OCI-LY7 (cell line): ENCODE measurements at regions not wholly inside any gene's neighbourhood (a gene's known extent, or its start where the extent isn't known, plus 50 kb on each side); places are given as distances from the start of the nearest gene placed in this dataset.

Source experiments
- BruUV-seq: library from RNA; stranded (reverse); fragments of 400-500 nt; replicated peaks from 2 replicates; lab custom pipeline; 2021; lab: Mats Ljungman, UMichigan
- CTCF ChIA-PET: fragments of 300-600 bp; sonication (Branson Sonifier 250); formaldehyde crosslinking; loops from one replicate; lab custom pipeline; 2022; ENCODE audit warnings: antibody characterized with exemption; ENCODE audit not compliant: unreplicated experiment; lab: Charles Lee
- POLR2A ChIA-PET: fragments of 300-600 bp; sonication (Branson Sonifier 250); formaldehyde crosslinking; loops from one replicate; lab custom pipeline; 2022; ENCODE audit warnings: antibody characterized with exemption; lab: Charles Lee
- DNase-seq: peaks from one replicate; pipeline ENCODE4 v3.0.0-alpha.2; 2015; ENCODE audit warnings: low spot score
- H2AFZ ChIP-seq: fragments of 200-600 bp; sonication (generic), shearing (Covaris generic); 2 replicates; pipeline ENCODE4 v1.6.1; 2014; ENCODE audit warnings: mild to moderate bottlenecking, antibody characterized with exemption, low read length, moderate library complexity
- H3K27ac ChIP-seq: fragments of 200-600 bp; sonication (generic); 2 replicates; pipeline ENCODE4 v1.5.1; 2014; ENCODE audit warnings: mixed run types, low read depth, mild to moderate bottlenecking, moderate library complexity, low read length, inconsistent platforms; ENCODE audit not compliant: poor library complexity, severe bottlenecking
- H3K36me3 ChIP-seq: fragments of 200-600 bp; sonication (generic); 2 replicates; pipeline ENCODE4 v1.6.1; 2014; ENCODE audit warnings: mild to moderate bottlenecking, antibody characterized with exemption, low read length, moderate library complexity, mixed read lengths; ENCODE audit not compliant: insufficient read depth
- H3K4me1 ChIP-seq: fragments of 200-600 bp; sonication (generic); 2 replicates; pipeline ENCODE4 v1.5.1; 2014; ENCODE audit warnings: mild to moderate bottlenecking, low read length; ENCODE audit not compliant: insufficient read depth, poor library complexity, severe bottlenecking
- H3K4me2 ChIP-seq: fragments of 200-600 bp; sonication (generic); 2 replicates; pipeline ENCODE4 v1.6.1; 2014; ENCODE audit warnings: mild to moderate bottlenecking, low read length
- H3K4me3 ChIP-seq: fragments of 200-600 bp; sonication (generic); 2 replicates; pipeline ENCODE4 v1.5.1; 2014; ENCODE audit warnings: mild to moderate bottlenecking, low read depth, low read length; ENCODE audit not compliant: poor library complexity, severe bottlenecking
- H3K79me2 ChIP-seq: fragments of 200-600 bp; sonication (generic); 2 replicates; pipeline ENCODE4 v1.6.1; 2016; ENCODE audit warnings: low read depth, mild to moderate bottlenecking, low read length, moderate library complexity, mixed read lengths; ENCODE audit not compliant: insufficient read depth
- H3K9me2 ChIP-seq: fragments of 200-600 bp; sonication (generic); 2 replicates; pipeline ENCODE4 v1.6.1; 2016; ENCODE audit warnings: mild to moderate bottlenecking, low read length, mixed read lengths; ENCODE audit not compliant: insufficient read depth
- H3K9me3 ChIP-seq: fragments of 200-600 bp; sonication (generic); 2 replicates; pipeline ENCODE4 v1.6.1; 2014; ENCODE audit warnings: mild to moderate bottlenecking, mixed run types, low read length, mixed read lengths
- H4K20me1 ChIP-seq: fragments of 200-600 bp; sonication (generic); 2 replicates; pipeline ENCODE4 v1.6.1; 2014; ENCODE audit warnings: mild to moderate bottlenecking, antibody characterized with exemption, low read length, moderate library complexity, mixed read lengths; ENCODE audit not compliant: insufficient read depth
- EZH2phosphoT487 ChIP-seq: fragments of 200-600 bp; sonication (generic); IDR thresholded peaks from 2 replicates; pipeline ENCODE4 v1.6.1; 2018; ENCODE audit warnings: low read depth, borderline replicate concordance, mild to moderate bottlenecking, mixed run types, antibody characterized with exemption, low read length, moderate library complexity, mixed read lengths
- intact Hi-C: fragments of 100-400 bp; cut with micrococcal nuclease; formaldehyde crosslinking; loops from one replicate; pipeline ENCODE4 v1.10.0; 2022; ENCODE audit not compliant: unreplicated experiment
- TF ChIP-seq, protein P1 (sequence below): fragments of 200-600 bp; sonication (generic); conservative IDR thresholded peaks from 2 replicates; pipeline ENCODE4 v1.5.1; 2014; ENCODE audit warnings: mild to moderate bottlenecking, antibody characterized with exemption, low read length, moderate library complexity, mixed read lengths

DNA sequence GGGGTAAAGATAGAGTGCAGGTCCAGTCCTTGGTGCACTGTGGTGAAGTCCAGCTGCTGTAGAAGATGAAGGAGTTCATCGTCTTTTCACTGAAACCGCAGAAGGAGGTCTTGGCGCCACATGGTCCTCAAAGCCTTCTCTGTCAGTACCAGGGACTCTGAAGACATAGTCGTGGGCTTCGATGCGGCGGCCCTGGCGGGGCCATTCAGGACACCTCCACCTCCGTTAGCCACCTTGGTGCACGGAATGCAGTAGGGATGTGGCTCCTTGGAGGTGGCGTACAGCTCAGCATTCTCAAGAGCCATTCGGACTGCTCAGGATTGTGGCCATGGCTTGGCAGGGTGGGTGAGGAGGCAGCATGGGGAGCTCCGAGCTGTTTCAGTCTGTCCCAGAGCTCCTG, 418.8 kb downstream of the SUCLG1 start:
- no peaks in the 10 kb centered on the region for H3K36me3 ChIP-seq
- no peak for TF ChIP-seq EZH2phosphoT487
- TF ChIP-seq, protein P1, sequence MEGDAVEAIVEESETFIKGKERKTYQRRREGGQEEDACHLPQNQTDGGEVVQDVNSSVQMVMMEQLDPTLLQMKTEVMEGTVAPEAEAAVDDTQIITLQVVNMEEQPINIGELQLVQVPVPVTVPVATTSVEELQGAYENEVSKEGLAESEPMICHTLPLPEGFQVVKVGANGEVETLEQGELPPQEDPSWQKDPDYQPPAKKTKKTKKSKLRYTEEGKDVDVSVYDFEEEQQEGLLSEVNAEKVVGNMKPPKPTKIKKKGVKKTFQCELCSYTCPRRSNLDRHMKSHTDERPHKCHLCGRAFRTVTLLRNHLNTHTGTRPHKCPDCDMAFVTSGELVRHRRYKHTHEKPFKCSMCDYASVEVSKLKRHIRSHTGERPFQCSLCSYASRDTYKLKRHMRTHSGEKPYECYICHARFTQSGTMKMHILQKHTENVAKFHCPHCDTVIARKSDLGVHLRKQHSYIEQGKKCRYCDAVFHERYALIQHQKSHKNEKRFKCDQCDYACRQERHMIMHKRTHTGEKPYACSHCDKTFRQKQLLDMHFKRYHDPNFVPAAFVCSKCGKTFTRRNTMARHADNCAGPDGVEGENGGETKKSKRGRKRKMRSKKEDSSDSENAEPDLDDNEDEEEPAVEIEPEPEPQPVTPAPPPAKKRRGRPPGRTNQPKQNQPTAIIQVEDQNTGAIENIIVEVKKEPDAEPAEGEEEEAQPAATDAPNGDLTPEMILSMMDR = no peak
- H3K9me3 ChIP-seq = no peaks in the 10 kb centered on the region
- BruUV-seq = no TSS peak
- no peaks in the 10 kb centered on the region for H3K79me2 ChIP-seq
- POLR2A ChIA-PET = no interaction called here
- H3K4me2 ChIP-seq = no peak overlapping the region
- DNase-seq = no peak
- CTCF ChIA-PET = no interaction called here
- H4K20me1 ChIP-seq = no peaks in the 10 kb centered on the region
- H2AFZ ChIP-seq = no peak overlapping the region
- H3K4me1 ChIP-seq = no peaks in the 10 kb centered on the region
- intact Hi-C loops = no loop called here
- no peak overlapping the region for H3K27ac ChIP-seq
- H3K9me2 ChIP-seq = no peaks in the 10 kb centered on the region
- no peak overlapping the region for H3K4me3 ChIP-seq

DNA sequence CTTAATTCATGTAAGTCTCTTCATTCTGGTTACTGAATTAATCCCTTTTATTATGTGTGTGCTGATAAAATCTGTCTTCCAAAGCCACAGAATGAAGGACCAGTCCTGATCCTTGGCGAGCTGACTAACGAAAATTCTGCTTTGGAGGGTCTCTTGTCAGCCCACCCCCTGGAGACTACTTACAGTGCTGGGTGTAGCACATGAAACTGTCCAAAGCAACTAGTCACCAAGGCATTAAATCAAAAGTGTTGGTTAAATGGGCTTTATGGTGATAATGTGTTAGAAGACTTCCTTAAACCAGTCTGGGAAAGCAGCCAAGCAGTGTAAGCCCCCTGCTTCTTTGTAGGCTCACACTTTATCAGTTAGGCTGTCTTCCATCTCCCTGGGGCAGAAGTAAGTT, 420.2 kb downstream of the SUCLG1 start:
- Histone ChIP-seq H3K79me2 (no peaks in the 10 kb centered on the region), H3K4me1 (no peaks in the 10 kb centered on the region), H3K4me2 (no peak overlapping the region), H3K27ac (no peak overlapping the region), H3K36me3 (no peaks in the 10 kb centered on the region), H4K20me1 (no peaks in the 10 kb centered on the region), H3K9me2 (no peaks in the 10 kb centered on the region), H3K4me3 (no peak overlapping the region), H3K9me3 (no peaks in the 10 kb centered on the region), H2AFZ (no peak overlapping the region)
- DNase-seq = no peak
- no peak for TF ChIP-seq EZH2phosphoT487
- TF ChIP-seq, protein P1 = no peak
- no TSS peak for BruUV-seq
- CTCF ChIA-PET = no interaction called here
- intact Hi-C loops = no loop called here
- POLR2A ChIA-PET = no interaction called here

DNA sequence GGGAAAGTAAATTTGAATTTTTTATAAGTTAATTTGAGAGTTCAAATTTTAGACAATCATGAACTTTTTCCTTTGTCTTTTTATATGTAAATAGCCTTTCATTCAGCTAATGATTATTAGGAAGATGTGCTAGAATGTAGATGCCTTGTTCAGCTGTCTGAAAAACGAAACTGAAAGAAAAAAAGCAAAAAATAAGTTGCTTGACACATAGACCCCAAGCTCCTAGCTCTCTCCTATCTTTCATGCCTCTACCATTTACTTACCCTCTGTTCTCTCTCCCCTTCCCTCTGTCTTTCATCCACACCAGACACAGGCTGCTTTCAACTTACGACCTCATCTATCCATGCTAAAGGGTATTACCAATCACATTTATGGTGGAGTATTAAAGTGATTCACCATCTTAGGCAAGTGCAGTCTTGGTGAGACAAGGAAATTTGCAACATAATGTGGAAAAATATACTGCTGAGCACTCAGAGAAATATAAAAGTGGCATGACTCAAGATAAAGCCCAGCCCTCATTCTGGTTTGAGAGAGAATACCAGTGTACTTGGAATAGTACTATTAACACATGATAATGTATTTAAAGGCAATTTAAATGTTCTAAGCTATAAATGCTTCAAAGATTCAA, 425.6 kb downstream of the SUCLG1 start:
- no TSS peak for BruUV-seq
- POLR2A ChIA-PET = interaction anchor here (0.7 to 1.4 kb wide), 3 partner anchors 10 to 73 kb away, joined by 3 to 5 read pairs (median 4); no protein-coding TSS in a partner anchor
- TF ChIP-seq, protein P1 = no peak
- no peak for TF ChIP-seq EZH2phosphoT487
- intact Hi-C loops = no loop called here
- no peaks in the 10 kb centered on the region for H3K36me3 ChIP-seq
- no peak overlapping the region for H3K4me2 ChIP-seq
- no peak overlapping the region for H2AFZ ChIP-seq
- CTCF ChIA-PET = no interaction called here
- no peak overlapping the region for H3K27ac ChIP-seq
- no peaks in the 10 kb centered on the region for H3K9me2 ChIP-seq
- H3K9me3 ChIP-seq = no peaks in the 10 kb centered on the region
- DNase-seq = no peak
- H3K79me2 ChIP-seq = no peaks in the 10 kb centered on the region
- H3K4me3 ChIP-seq = no peak overlapping the region
- H3K4me1 ChIP-seq = no peaks in the 10 kb centered on the region
- no peaks in the 10 kb centered on the region for H4K20me1 ChIP-seq
